ENCODE measurements at regions not wholly inside any gene's neighbourhood (a gene's known extent, or its start where the extent isn't known, plus 50 kb on each side); places are given as distances from the start of the nearest gene placed in this dataset.
A peak's percentile ranks its signal among the peaks of the same experiment; 100 is the strongest.

GRCh38 chr9:1939466-1939865, 75.7 kb upstream of the SMARCA2 start:
- no peak for TF ChIP-seq CTCF (IDR thresholded peaks at IDR 0.05; ENCODE audit: low read depth, low read length, missing control alignments)
- DNase-seq (ENCODE audit: extremely low read depth, low read depth): no peak
- H3K4me3 ChIP-seq (replicated peaks; ENCODE audit: low read depth, low read length): no peak overlapping the region

DNA sequence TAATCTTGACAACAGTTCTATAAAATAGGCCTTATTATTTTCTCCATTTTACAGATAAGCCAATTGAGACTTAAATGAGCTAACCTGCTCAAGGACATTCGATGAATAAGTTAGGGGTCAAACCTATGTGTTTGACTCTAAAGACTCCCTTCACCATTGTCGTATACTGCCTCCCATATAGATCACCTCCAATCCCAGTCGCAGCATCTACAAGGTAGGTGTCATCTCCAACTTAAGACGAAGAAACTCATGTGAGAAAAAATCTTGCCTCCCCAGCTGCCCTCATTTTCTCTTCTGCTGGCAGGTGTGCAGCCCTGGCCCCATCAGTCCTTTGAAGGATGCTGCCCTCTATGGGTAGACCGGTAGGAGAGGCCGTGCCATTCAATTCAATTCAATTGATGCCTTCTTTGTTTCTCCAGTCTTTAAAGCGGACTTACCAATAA, 75.2 kb upstream of the SMARCA2 start:
- peak; percentile 66 for TF ChIP-seq CTCF (IDR thresholded peaks at IDR 0.05; ENCODE audit: low read depth, low read length, missing control alignments)
- DNase-seq (ENCODE audit: extremely low read depth, low read depth): no peak
- no peak overlapping the region for H3K4me3 ChIP-seq (replicated peaks; ENCODE audit: low read depth, low read length)

- no peak overlapping the region for H3K4me3 ChIP-seq (replicated peaks; ENCODE audit: low read depth, low read length)
- peak; percentile 48 for TF ChIP-seq CTCF (IDR thresholded peaks at IDR 0.05; ENCODE audit: low read depth, low read length, missing control alignments)
- no peak for DNase-seq (ENCODE audit: extremely low read depth, low read depth)
These were observed 73.2 kb upstream of the SMARCA2 start for GRCh38 chr9:1941989-1942388.

DNA sequence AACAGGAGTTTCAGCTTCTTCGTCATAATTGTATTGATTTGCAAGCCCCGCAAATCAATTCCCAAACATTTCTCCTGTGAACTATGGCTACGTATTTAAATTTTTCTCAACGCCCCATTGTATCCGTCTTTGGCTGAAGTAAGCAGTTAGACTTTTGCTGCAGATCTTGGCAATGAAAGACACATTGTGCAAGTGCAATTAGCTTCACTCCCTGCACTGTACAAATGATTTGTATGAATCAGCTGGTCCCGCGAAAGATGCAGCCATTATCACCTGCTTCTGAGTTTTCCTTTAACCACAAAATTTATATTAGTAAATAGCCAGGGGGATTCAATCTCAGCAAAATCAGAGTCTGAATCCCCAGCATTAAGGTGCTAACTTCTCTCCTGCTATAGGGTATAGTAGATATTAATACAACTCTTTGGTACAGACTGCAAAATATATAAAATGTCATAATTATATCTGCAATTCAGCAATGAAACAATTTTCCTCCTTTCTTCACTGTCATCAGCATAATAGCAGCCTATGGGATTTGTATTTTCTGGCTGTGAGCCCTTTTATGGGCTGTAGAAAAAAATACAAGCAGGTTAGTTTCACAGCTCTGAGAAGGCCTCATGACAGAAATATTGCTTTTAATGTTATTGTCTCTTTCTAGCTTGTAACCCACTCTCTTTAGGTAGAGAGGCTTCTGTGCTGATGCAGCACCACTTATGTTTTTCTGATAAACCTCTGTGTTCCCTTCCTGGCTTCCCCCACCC, 68.4 kb upstream of the SMARCA2 start:
- H3K4me3 ChIP-seq (replicated peaks; ENCODE audit: low read depth, low read length): no peak overlapping the region
- TF ChIP-seq CTCF (IDR thresholded peaks at IDR 0.05; ENCODE audit: low read depth, low read length, missing control alignments): no peak
- no peak for DNase-seq (ENCODE audit: extremely low read depth, low read depth)

- no peak for DNase-seq (ENCODE audit: extremely low read depth, low read depth)
These were observed 67.7 kb upstream of the SMARCA2 start for GRCh38 chr9:1947438-1947837.

DNA sequence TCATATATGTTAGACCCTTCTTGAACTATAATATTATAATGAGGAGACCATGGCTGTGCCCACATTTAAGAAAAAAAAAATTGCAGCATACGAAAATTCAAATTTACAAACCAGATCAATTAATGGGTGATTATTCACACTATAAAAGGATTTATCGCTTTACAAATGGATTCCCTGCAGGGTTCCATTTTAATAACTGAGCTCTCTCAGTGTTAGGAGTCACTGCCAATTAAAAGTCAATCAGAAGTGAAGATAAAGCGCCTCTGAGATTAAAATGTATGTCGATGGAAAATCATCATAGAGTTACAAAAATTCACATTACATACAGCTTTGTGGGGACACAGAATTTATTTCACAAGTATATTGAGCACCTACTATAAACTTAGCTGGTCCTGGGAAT, 66.6 kb upstream of the SMARCA2 start:
- no peak overlapping the region for H3K4me3 ChIP-seq (replicated peaks; ENCODE audit: low read depth, low read length)
- DNase-seq (ENCODE audit: extremely low read depth, low read depth): no peak
- TF ChIP-seq CTCF (IDR thresholded peaks at IDR 0.05; ENCODE audit: low read depth, low read length, missing control alignments): no peak

More at GRCh38 chr9:1947438-1947837, 67.7 kb upstream of the SMARCA2 start:
- no peak for TF ChIP-seq CTCF (IDR thresholded peaks at IDR 0.05; ENCODE audit: low read depth, low read length, missing control alignments)
- no peak overlapping the region for H3K4me3 ChIP-seq (replicated peaks; ENCODE audit: low read depth, low read length)

DNA sequence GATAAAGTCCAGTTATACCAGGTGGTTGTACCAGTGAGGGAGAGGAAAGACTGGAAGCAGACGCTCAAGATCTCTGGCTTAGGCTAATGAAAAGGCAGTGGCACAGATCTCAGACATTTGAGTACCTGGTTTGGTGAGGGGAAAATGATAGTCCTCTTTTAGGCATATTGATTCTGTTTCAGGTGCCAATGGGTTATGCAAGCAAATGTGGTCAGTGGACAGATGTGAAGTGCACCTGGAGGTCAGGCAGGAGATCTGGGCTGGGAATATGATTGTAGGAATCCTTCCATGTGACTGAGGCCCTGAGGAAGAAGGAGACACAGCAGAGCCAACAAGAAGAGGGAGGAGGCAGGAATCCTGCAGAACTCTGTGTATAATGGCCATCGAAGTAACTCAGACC, 63.7 kb upstream of the SMARCA2 start:
- no peak overlapping the region for H3K4me3 ChIP-seq (replicated peaks; ENCODE audit: low read depth, low read length)
- no peak for TF ChIP-seq CTCF (IDR thresholded peaks at IDR 0.05; ENCODE audit: low read depth, low read length, missing control alignments)
- DNase-seq (ENCODE audit: extremely low read depth, low read depth): no peak
